DND-41 (cell line): ENCODE measurements at regions not wholly inside any gene's neighbourhood (a gene's known extent, or its start where the extent isn't known, plus 50 kb on each side); places are given as distances from the start of the nearest gene placed in this dataset.

ENCODE experiments used
- ATAC-seq: fragments of 200-7000 bp; cut with Tn5 transposase; 3 replicates; pipeline ENCODE4 v1.9.1; 2021; ENCODE audit warnings: low read depth; ENCODE audit not compliant: insufficient read depth
- DNase-seq: peaks from one replicate; pipeline ENCODE4 v3.0.0-alpha.2; 2020
- H2AFZ ChIP-seq: 2 replicates; pipeline ENCODE4 v1.6.0; 2012; ENCODE audit warnings: low read depth, low read length
- H3K27ac ChIP-seq: 2 replicates; pipeline ENCODE4 v1.5.1; 2012; ENCODE audit warnings: low read length, inconsistent platforms
- H3K27me3 ChIP-seq: fragments of 200-600 bp; sonication (generic); 2 replicates; pipeline ENCODE4 v1.6.0; 2012; ENCODE audit warnings: low read length, mild to moderate bottlenecking, inconsistent platforms; ENCODE audit not compliant: insufficient read depth, poor library complexity
- H3K36me3 ChIP-seq: 2 replicates; pipeline ENCODE4 v1.5.1; 2012; ENCODE audit warnings: low read length, inconsistent platforms; ENCODE audit not compliant: insufficient read depth
- H3K4me1 ChIP-seq: 2 replicates; pipeline ENCODE4 v1.5.1; 2012; ENCODE audit warnings: mild to moderate bottlenecking, low read length; ENCODE audit not compliant: insufficient read depth
- H3K4me2 ChIP-seq: 2 replicates; pipeline ENCODE4 v1.6.0; 2012; ENCODE audit warnings: mild to moderate bottlenecking, moderate library complexity, low read length, inconsistent platforms; ENCODE audit not compliant: insufficient read depth
- H3K4me3 ChIP-seq, 2 experiments: fragments of 200-600 bp in 1 of 2; shearing (Covaris generic) in 1 of 2; 2 replicates each; pipeline ENCODE4 v1.5.1; 2012 to 2016; ENCODE audit warnings: inconsistent platforms in 2 of 2, low read length in 2 of 2, mild to moderate bottlenecking in 2 of 2, low read depth in 1 of 2, moderate library complexity in 1 of 2
- H3K79me2 ChIP-seq: 2 replicates; pipeline ENCODE4 v1.6.0; 2012; ENCODE audit warnings: low read length, inconsistent platforms; ENCODE audit not compliant: insufficient read depth
- H3K9ac ChIP-seq: 2 replicates; pipeline ENCODE4 v1.6.0; 2012; ENCODE audit warnings: low read depth, mild to moderate bottlenecking, inconsistent platforms, low read length, moderate library complexity
- H3K9me3 ChIP-seq: 2 replicates; pipeline ENCODE4 v1.5.1; 2012; ENCODE audit warnings: low read length, moderate library complexity, mild to moderate bottlenecking, inconsistent platforms; ENCODE audit not compliant: insufficient read depth, severe bottlenecking
- H4K20me1 ChIP-seq: 2 replicates; pipeline ENCODE4 v1.6.0; 2012; ENCODE audit warnings: low read length; ENCODE audit not compliant: insufficient read depth
- CTCF ChIP-seq: IDR thresholded peaks from 2 replicates; pipeline ENCODE4 v1.5.1; 2012; ENCODE audit warnings: borderline replicate concordance, low read length, moderate library complexity, mild to moderate bottlenecking; ENCODE audit not compliant: poor library complexity, severe bottlenecking; ENCODE audit errors: extremely low read depth
- EZH2 ChIP-seq: IDR thresholded peaks from 3 replicates; pipeline ENCODE4 v1.6.1; 2012; ENCODE audit warnings: borderline replicate concordance, low read depth, mild to moderate bottlenecking, moderate library complexity, low read length, inconsistent platforms; ENCODE audit not compliant: severe bottlenecking

GRCh38 chr4:165788686-165789463 is 84.2 kb upstream of the TLL1 start:
- DNase-seq = no peak
- no peaks in the 10 kb centered on the region for H3K4me1 ChIP-seq
- no peak overlapping the region for H3K9ac ChIP-seq
- H3K79me2 ChIP-seq = no peaks in the 10 kb centered on the region
- TF ChIP-seq CTCF = no peak
- no peak for ATAC-seq
- H2AFZ ChIP-seq = no peak overlapping the region
- H4K20me1 ChIP-seq = no peaks in the 10 kb centered on the region
- no peaks in the 10 kb centered on the region for H3K36me3 ChIP-seq
- no peaks in the 10 kb centered on the region for H3K27me3 ChIP-seq
- no peaks in the 10 kb centered on the region for H3K9me3 ChIP-seq
- no peak overlapping the region for H3K27ac ChIP-seq
- H3K4me2 ChIP-seq = no peak overlapping the region
- H3K4me3 ChIP-seq = no peak overlapping the region

DNA sequence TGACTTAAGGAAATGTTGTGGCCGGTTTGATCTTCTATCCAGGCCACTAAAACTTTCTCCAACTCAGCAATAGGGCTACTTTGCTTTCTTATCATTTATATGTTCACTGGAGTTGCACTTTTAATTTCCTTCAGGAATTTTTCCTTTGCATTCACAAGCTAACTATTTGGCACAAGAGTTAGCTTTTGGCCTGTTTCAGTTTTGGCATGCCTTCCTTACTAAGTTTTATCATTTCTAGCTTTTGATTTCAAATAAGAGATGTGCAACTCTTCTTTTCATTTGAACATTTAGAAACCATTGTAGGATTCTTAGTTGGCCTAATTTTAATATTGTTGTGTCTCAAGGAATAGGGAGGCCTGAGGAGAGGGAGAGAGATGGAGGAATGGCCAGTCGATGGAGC is 79.8 kb upstream of the TLL1 start:
- Histone ChIP-seq H3K27me3 (no peaks in the 10 kb centered on the region), H3K9ac (no peak overlapping the region), H2AFZ (no peak overlapping the region), H3K36me3 (no peaks in the 10 kb centered on the region), H3K4me2 (no peak overlapping the region), H3K27ac (no peak overlapping the region), H4K20me1 (no peaks in the 10 kb centered on the region), H3K9me3 (no peaks in the 10 kb centered on the region), H3K4me3 (no peak overlapping the region), H3K79me2 (no peaks in the 10 kb centered on the region), H3K4me1 (no peaks in the 10 kb centered on the region)
- TF ChIP-seq CTCF (no peak), EZH2 (no peak)
- no peak for DNase-seq
- no peak for ATAC-seq

DNA sequence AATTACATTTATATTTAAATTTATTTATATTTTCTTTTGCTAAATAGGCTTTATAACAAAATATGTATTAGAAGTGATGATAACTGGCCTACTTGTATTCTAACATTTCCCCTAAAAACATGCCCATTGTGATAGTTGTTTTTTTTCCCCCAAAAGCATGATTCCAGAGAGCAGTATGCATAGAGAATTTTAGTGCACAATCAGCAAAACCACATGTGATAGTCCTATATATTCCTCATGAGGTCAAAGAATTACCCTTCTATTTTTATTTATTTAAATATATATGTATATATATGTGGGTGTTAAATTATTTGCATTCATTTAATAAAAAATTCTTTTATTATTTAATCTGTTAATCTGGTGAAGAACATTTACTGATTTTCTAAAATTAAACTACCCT is 78.2 kb upstream of the TLL1 start:
- Histone ChIP-seq H2AFZ (no peak overlapping the region), H3K9ac (no peak overlapping the region), H3K4me1 (no peaks in the 10 kb centered on the region), H3K4me2 (no peak overlapping the region), H3K79me2 (no peaks in the 10 kb centered on the region), H4K20me1 (no peaks in the 10 kb centered on the region), H3K4me3 (no peak overlapping the region), H3K27me3 (no peaks in the 10 kb centered on the region), H3K36me3 (no peaks in the 10 kb centered on the region), H3K27ac (no peak overlapping the region), H3K9me3 (no peaks in the 10 kb centered on the region)
- DNase-seq (no peak), ATAC-seq (no peak)
- TF ChIP-seq EZH2 (no peak), CTCF (no peak)
